Upper lobe of left lung (tissue), 4 donors: ENCODE measurements at regions not wholly inside any gene's neighbourhood (a gene's known extent, or its start where the extent isn't known, plus 50 kb on each side); places are given as distances from the start of the nearest gene placed in this dataset.

ENCODE experiments used
- CTCF ChIP-seq, 6 experiments: fragments of 450-650 bp in 4 of 6; fragments of 200-600 bp in 2 of 6; sonication (generic) in 2 of 6; IDR thresholded peaks; one replicate each; pipeline ENCODE4 v1.5.1; 2016 to 2019; ENCODE audit warnings: antibody characterized with exemption in 6 of 6
- EP300 ChIP-seq, 4 donors: sonication (generic); formaldehyde crosslinking; IDR thresholded peaks; one replicate each; pipeline ENCODE4 v1.5.1; 2017; ENCODE audit warnings: antibody characterized with exemption in 4 of 4, control low read depth in 2 of 4
- POLR2AphosphoS5 ChIP-seq, 2 donors: sonication (generic); formaldehyde crosslinking; IDR thresholded peaks; one replicate each; pipeline ENCODE4 v1.5.1; 2017; ENCODE audit warnings: antibody characterized with exemption in 2 of 2

GRCh38 chr2:238663586-238663985 is 184.3 kb upstream of the TWIST2 start:
- TF ChIP-seq CTCF (IDR thresholded peaks at IDR 0.05), result no peak
- TF ChIP-seq EP300 (IDR thresholded peaks at IDR 0.05), result no peak
- TF ChIP-seq POLR2AphosphoS5 (IDR thresholded peaks at IDR 0.05), result no peak
